HG02763 (cell line): ENCODE measurements at regions not wholly inside any gene's neighbourhood (a gene's known extent, or its start where the extent isn't known, plus 50 kb on each side); places are given as distances from the start of the nearest gene placed in this dataset.

ENCODE experiments used
- ATAC-seq: cut with Tn5 transposase; IDR thresholded peaks from one replicate; pipeline ENCODE4 v1.9.1; 2021; ENCODE audit warnings: mild to moderate bottlenecking, moderate library complexity; ENCODE audit not compliant: unreplicated experiment

DNA sequence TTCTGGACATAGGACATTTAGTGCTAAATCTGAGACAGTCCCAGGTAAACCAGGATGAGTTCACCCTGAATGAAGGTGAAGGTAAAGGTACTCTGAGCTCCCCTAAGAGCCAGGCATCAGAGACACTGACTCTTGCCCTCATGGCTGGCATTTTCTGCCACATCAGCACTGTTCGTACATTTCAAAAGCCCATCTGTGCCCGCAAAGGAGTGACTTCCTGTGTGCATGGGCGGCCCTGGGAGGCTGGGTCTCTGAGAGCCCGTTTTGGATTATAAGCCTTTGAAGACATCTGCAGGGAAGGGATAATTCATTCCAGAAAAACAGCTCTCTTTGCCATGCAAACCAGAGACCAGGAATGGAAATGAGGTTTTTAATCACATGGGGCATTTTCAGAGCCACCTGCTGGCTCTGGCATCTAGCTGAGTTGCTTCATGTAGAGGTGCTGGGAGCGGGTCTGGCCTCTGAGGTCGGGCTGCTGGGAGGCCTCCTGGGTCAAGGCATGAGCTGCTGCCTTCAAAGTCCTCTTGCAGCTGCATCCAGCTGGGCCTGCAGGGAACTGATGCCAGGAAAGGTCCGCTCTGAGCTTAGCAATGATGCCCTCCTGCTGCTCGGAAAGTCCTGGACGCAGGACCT lies 348.3 kb downstream of the DHX35 start:
- no peak for ATAC-seq

- no peak for ATAC-seq
Measured at GRCh38 chr20:39309458-39309857, 347.3 kb downstream of the DHX35 start.

DNA sequence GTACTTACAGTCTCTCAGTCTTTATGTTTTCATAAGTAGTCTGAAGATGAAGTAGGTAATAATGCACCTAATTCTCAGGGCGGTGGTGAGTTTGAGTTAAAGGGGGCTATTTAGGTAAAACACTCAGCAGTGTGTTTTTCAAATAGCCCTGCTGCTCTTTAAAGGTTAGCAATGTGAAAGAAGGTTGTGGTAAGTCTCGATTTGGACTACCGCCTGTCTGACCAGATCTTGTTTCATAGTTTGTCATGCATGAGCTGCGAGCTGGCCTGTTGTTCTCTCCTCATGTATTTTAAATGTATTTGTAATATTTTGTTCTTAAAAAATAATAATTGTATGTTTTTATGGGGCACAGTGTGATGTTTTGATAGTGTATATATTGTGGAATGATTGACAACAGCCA lies 340.2 kb downstream of the DHX35 start:
- no peak for ATAC-seq

DNA sequence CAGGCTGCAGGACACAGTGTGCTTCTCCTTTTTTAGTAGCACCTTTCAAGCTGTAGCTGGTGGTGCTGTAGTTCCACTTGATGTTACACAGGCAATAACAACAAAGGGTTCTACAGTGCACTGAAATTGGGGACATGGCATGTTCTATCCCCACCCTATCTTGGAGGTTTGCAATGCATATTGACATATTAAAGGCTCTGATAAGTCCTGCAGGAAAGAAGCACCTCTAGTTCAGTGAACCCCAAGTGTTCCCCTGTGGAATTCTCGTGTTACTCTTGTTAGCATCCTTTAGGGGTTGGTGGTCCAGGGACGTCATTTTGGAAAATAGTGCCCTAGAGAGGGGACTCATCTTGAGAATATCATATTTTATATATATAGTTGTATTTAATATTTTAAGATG lies 337.6 kb downstream of the DHX35 start:
- ATAC-seq, result no peak

- ATAC-seq, result no peak
Measured at GRCh38 chr20:39298571-39299506, 336.7 kb downstream of the DHX35 start.

GRCh38 chr20:39298121-39298520 lies 336.0 kb downstream of the DHX35 start:
- no peak for ATAC-seq

DNA sequence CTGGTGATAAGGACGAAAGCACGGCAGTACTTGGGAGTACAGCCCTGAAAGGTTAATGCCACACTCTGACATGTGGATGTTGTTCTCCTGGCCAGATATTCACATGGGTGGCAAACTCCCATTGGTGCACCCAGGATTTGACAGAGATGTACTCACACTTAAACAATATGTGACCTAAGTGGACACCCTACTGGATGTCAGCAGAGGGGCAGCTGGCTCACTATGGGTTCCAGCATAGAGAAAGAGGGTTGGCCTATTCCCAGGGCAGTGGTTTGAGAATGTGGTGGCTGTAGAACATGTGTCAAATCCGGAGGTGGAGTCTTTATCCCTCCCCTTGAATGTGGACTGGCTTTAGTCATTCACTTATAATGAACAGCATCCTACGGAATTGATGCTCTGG lies 333.2 kb downstream of the DHX35 start:
- no peak for ATAC-seq

DNA sequence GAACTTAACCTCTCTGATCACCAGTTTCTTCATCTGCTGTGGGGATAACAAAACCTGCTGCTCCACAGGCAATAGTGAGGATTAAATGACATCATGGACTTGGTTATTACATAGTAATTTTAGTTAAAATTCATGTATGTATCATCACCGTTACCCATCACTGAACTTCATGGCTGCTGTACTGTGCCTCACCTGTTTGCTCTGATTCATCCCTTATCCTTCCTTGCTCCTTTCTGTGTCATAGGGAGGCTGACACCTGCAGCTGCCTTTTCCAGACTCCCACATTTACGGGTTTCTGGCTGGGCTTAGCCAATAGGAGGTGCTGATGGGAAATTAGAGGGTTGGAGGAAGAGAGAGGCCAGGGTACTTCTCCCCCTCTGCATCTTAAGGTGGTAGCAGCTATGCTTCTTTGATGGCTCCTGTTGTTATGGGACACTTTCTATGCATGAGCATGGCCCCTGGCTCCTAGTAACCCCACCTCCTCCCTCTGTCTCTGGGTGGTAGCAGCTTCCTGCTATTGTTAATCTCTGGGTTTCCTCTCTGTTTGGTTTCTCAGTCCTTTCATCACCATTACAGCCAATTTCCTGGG lies 332.1 kb downstream of the DHX35 start:
- no peak for ATAC-seq

DNA sequence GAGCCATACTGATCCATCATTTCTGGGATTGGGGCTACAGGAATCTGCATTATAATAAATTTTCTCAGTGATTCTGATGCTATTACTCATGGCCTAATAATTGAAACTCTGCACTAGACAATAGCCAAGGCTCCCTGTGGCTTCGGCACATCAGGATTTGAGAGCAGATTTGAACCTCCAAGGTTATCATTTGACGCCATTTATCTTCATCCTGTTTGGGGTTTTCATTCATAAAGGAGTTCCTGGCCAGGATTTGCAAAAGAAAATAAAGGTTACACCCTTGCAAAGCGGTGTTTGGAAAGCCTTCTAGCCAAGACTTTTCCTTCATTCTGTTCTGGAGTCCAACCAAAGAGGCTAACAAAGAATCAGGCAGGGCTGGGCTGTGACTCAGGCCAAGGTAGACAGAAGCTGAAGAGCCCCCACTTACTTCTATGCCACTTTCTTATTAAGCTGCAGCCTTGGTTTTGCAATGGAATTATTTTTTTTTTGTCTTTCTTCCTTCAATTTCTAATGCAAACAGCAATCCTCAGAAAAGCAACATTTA lies 330.1 kb downstream of the DHX35 start:
- no peak for ATAC-seq

- ATAC-seq, result no peak
Measured at GRCh38 chr20:39291301-39291700, 329.2 kb downstream of the DHX35 start.

DNA sequence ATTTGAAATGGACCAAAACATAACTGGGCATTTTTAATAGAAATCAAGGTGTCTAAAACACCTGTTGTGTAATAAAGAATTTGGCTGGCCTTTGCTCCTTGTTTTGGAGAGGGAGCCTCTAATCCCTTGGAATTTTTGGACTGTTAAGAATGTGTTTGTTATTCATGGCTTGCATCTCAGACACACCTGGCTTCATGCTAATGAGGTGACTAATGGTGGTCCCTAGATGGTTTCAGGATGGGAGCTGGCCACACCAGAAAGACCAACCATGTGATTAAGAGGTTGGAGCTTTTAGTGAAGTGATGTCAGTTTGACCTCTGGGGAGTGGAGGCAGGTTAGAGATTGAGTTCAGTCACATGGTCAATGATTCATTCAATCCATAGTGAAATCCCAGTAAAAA lies 328.4 kb downstream of the DHX35 start:
- no peak for ATAC-seq

GRCh38 chr20:39289831-39290230 lies 327.7 kb downstream of the DHX35 start:
- no peak for ATAC-seq

GRCh38 chr20:39289316-39289715 lies 327.2 kb downstream of the DHX35 start:
- no peak for ATAC-seq

- ATAC-seq, result no peak
Measured at GRCh38 chr20:39283464-39283863, 321.3 kb downstream of the DHX35 start.

DNA sequence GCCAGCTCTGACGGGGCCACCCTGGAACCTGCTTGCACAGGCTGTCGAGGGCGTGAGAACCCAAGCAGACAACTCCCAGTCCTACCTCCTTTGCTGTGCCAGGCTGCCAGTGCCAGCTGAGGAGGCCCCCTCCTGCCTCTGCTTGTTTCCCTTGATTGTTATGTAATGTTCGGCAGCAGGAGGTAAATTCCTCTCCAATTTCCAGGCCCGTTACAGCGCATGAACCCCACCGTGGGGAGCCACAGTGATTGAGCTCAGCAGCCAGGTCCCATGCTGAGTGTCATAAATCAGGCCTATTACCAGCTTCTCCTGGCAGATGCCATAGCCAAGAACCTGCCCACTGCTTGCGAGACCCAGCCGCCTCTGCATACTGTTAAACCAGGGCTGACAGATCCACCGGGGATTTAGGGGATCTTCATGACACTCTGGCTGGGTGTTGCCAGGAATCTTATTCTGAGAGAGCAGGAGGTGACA lies 320.5 kb downstream of the DHX35 start:
- no peak for ATAC-seq

DNA sequence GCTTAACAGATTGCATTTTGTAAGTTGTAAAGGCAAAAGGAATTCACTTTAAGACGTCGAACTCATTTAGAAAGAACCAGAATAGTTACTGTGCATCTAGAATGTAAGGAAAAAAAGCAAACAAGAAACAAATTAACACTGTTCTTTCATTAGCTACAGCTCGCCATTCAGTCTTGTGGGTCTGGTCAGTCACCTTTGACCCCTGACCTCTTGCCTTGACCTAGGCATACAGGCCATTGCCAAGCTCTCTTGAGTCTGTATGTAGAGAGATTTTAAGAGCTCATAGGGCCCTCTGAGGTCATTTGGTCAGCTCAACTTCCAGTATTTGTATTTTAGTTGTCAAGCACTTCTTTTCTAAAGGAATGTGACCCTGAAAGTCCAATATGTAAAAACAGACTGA lies 318.7 kb downstream of the DHX35 start:
- ATAC-seq, result no peak

- ATAC-seq, result no peak
Measured at GRCh38 chr20:39278230-39278788, 316.2 kb downstream of the DHX35 start.

- no peak for ATAC-seq
Measured at GRCh38 chr20:39277185-39277584, 315.0 kb downstream of the DHX35 start.

GRCh38 chr20:39270837-39271604 lies 308.9 kb downstream of the DHX35 start:
- no peak for ATAC-seq

- no peak for ATAC-seq
Measured at GRCh38 chr20:39269493-39270217, 307.5 kb downstream of the DHX35 start.
